Astrocyte of the spinal cord (primary cell): ENCODE measurements at regions not wholly inside any gene's neighbourhood (a gene's known extent, or its start where the extent isn't known, plus 50 kb on each side); places are given as distances from the start of the nearest gene placed in this dataset.

Source experiments
- DNase-seq: peaks from one replicate; pipeline ENCODE4 v3.0.0; 2011; ENCODE audit warnings: low read depth, low spot score
- H3K4me3 ChIP-seq: 2 replicates; pipeline ENCODE4 v1.5.1; 2011; ENCODE audit warnings: low read depth, mild to moderate bottlenecking, low read length, moderate library complexity
- CTCF ChIP-seq: IDR thresholded peaks from 2 replicates; pipeline ENCODE4 v1.5.1; 2012; ENCODE audit warnings: low read depth, mild to moderate bottlenecking, low read length, inconsistent platforms
- in situ Hi-C: cut with HindIII; loops from 2 replicates; pipeline ENCODE4 v1.10.0; 2017; ENCODE audit warnings: low sequenced_read_pairs

DNA sequence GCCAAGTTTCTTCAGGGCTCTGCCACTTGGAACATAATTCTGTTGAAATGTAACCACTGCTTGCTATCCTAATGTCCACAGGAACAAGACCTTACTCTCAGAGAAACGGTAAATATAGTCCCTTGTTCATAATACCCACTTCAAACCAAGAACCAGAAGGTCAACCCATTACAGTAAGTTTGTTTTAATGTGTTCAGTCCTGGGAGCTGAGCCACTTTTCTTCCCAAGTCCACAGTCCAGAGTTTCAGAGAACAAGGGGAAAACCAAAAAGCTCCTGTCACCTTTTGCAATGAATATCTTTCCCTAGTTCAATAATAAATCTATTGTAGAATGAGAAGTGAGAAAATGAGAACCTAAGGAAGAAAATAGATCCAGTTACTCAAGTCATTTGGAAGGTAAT, 431.9 kb upstream of the MANEA start:
- no peak overlapping the region for H3K4me3 ChIP-seq
- no peak for DNase-seq
- in situ Hi-C loops: no loop called here

GRCh38 chr6:95159557-95159956, 417.8 kb upstream of the MANEA start:
- in situ Hi-C loops: no loop called here
- no peak overlapping the region for H3K4me3 ChIP-seq
- DNase-seq: no peak
- no peak for TF ChIP-seq CTCF

More for the DNA sequence above, 431.9 kb upstream of the MANEA start:
- TF ChIP-seq CTCF: no peak

DNA sequence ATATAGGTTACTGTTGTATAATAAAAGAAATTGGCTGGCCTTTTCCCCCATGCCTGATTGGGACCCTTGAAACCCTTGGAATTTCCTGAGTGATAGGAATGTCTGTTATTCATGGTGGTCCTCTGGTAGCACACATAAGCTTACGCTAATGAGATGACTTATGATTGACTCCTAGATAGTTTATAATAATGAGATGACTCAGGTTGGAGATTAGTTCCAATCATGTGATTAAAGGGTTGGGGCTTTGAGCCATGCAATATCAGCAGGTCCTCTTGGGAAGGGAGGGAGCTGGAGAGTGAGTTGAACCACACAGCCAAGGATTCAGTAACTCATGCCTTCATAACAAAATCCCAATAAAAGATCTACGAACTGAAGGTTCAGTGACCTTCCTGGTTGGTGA, 407.6 kb upstream of the MANEA start:
- TF ChIP-seq CTCF: no peak
- H3K4me3 ChIP-seq: no peak overlapping the region
- no peak for DNase-seq
- in situ Hi-C loops: no loop called here

- no peak overlapping the region for H3K4me3 ChIP-seq
- DNase-seq: no peak
- no peak for TF ChIP-seq CTCF
- in situ Hi-C loops: no loop called here
Observed at GRCh38 chr6:95175927-95176675, 401.2 kb upstream of the MANEA start.

DNA sequence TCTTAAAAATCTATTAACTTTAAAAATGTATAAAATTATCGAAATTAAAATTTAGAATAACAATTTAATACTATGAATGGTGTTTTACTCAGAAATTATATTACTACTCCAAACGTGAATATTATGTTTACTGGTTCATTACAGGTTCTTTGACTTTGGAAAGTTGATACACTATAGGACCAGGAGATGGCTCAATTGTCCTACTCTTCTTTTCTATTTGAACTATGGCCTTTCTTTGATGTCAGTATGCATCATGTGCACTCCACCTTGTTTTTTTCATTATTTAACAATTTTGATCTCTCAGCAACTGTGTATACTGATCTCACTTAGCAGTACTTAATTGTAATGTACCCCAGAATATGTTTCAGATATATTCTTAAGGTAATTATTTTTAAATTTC, 391.5 kb upstream of the MANEA start:
- in situ Hi-C loops: no loop called here

DNA sequence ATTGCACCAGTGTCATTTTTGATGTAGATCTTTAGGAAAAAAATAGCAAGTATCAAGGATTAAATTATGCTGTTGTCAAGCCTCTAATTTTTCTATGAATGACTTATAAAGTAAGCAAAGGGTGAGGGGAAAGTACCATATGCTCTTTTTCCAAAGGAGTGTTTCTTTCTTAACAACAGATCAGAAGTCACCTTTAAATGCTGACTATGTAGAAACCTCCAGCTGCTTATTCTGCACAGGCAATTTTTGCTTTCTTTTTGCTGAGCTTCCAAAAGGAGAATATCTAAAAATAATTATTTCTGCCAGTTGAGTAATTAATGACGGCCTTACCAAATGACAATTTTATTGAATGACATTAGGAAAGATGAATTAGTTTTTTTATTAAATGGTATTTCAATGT, 390.6 kb upstream of the MANEA start:
- in situ Hi-C loops: no loop called here
- no peak for DNase-seq
- no peak for TF ChIP-seq CTCF

More for the DNA sequence above, 391.5 kb upstream of the MANEA start:
- no peak overlapping the region for H3K4me3 ChIP-seq
- no peak for DNase-seq
- TF ChIP-seq CTCF: no peak

More for the DNA sequence above, 390.6 kb upstream of the MANEA start:
- no peak overlapping the region for H3K4me3 ChIP-seq
